H1 (cell line): ENCODE measurements at regions not wholly inside any gene's neighbourhood (a gene's known extent, or its start where the extent isn't known, plus 50 kb on each side); places are given as distances from the start of the nearest gene placed in this dataset.

Experiments used
- ATF2 ChIP-seq: IDR thresholded peaks from 2 replicates; pipeline ENCODE4 v1.6.1; 2012; ENCODE audit warnings: low read length, inconsistent platforms
- EP300 ChIP-seq, 2 experiments: IDR thresholded peaks; 1 replicate in 1 of 2; 2 replicates in 1 of 2; pipeline ENCODE4 v1.6.1; 2011 to 2012; ENCODE audit warnings: low read depth in 2 of 2, low read length in 2 of 2, mild to moderate bottlenecking in 2 of 2, borderline replicate concordance in 1 of 2, inconsistent platforms in 1 of 2, moderate library complexity in 1 of 2
- KDM4A ChIP-seq: IDR thresholded peaks from one replicate; pipeline ENCODE4 v1.7.1; 2012; ENCODE audit warnings: low read depth, mild to moderate bottlenecking, moderate library complexity, low read length, inconsistent platforms; ENCODE audit not compliant: severe bottlenecking
- RFX5 ChIP-seq: IDR thresholded peaks from 2 replicates; pipeline ENCODE4 v1.6.1; 2011; ENCODE audit warnings: low read depth, low read length, improper control_type of control experiment, borderline replicate concordance
- TF ChIP-seq, protein P1 (sequence below): IDR thresholded peaks from 2 replicates; pipeline ENCODE4 v1.6.1; 2012; ENCODE audit warnings: inconsistent platforms

DNA sequence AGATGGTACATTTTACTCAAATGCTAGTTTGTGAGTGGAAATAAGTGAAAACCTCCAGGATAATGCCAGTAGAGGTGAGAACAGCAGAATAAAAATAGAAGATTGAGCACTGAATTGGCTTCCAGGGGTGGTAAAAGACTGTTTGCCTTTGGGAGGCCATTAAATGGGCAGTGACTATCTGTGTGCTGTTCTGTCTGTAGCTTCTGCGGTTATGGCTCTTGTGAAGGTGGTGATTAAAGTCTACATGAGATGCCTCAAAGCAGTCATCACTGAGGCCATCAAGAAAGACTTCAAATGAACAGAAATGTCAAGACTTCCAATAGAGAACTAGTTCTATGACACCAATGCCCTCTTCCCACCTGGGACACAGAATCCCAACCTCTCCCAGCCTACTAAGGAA is 108.8 kb downstream of the EFHB start (continued):
- TF ChIP-seq, protein P1, sequence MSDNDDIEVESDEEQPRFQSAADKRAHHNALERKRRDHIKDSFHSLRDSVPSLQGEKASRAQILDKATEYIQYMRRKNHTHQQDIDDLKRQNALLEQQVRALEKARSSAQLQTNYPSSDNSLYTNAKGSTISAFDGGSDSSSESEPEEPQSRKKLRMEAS: no peak
- TF ChIP-seq EP300 (IDR thresholded peaks at IDR 0.05; ENCODE audit: borderline replicate concordance in 1 of 2, low read depth in 2 of 2, low read length in 2 of 2): no peak
- TF ChIP-seq KDM4A: no peak
- no peak for TF ChIP-seq RFX5
- TF ChIP-seq ATF2: no peak
- TF ChIP-seq, all 59 proteins: peak for 0
